Left lobe of liver (tissue), 2 donors: ENCODE measurements at regions not wholly inside any gene's neighbourhood (a gene's known extent, or its start where the extent isn't known, plus 50 kb on each side); places are given as distances from the start of the nearest gene placed in this dataset.
A peak's percentile ranks its signal among the peaks of the same experiment; 100 is the strongest.
"Not testable (repeated sequence)": the region's sequence is repeated elsewhere in the genome, so short reads cannot be mapped to it uniquely, and the experiment has no call there.

Experiments used
- ATAC-seq: fragments of 200-7000 bp; cut with Tn5 transposase; one replicate; pipeline ENCODE4 v1.9.1; 2020; ENCODE audit warnings: mild to moderate bottlenecking, moderate library complexity
- DNase-seq: peaks from one replicate; pipeline ENCODE4 v3.0.0-alpha.2; 2020; ENCODE audit warnings: low spot score
- donor health status: DM: no; HTN: no; CAD: no; lungs with moderate emphysema.
- donor health status: DM: no; HTN: yes; CAD: no.

GRCh38 chr3:61378311-61378710 lies 127.1 kb upstream of the FHIT start:
- ATAC-seq (no peak), DNase-seq (no peak)

DNA sequence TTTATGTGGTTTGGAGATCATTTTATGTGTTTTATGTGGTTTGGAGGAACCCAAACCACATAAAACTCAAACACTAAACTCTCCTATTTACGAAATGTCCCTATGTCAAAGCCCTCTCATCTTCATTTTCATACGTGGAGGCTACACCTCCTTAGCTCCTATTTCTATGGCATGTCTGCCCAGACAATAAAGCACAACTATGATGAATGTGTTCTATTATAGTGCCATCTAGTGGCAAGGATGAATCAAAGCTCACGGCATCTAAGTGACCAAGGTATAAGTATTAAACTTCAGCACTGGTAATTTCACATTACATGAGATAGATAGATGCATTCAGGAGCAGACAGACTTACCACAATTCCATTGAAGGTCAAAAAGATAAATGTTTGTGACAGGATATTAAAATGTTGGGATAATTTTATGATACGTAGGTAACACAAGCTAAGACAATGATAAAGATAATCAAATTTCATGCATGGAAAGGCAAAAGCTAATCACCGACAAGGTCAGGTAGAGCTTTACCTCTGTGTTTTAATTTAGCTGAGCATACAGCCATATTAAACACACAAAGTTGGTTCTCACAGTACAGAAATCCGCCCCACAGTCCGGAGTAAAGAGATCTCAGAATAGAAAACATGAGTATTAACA lies 130.6 kb upstream of the FHIT start:
- DNase-seq, result no peak
- peak; percentile 96 for ATAC-seq

DNA sequence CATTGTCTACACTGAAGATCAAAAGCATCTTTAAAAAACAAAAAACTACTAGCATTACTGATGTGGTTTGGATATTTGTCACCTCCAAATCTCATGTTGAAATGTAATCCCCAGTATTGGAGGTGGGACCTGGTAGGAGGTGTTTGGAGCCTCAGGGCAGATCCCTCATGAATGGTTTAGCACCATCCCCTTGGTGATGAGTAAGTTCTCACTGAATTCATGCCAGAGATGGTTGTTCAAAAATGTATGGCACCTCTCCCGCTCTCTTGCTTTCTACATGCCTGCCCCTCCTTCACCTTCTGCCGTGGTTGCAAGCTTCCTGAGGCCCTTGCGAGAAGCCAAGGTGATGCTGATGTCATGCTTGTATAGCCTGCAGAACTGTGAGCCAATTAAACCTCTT lies 136.6 kb upstream of the FHIT start:
- DNase-seq (no peak), ATAC-seq (no peak)

- not testable (repeated sequence) for ATAC-seq, DNase-seq
Measured at GRCh38 chr3:61393480-61393947, 142.3 kb upstream of the FHIT start.

DNA sequence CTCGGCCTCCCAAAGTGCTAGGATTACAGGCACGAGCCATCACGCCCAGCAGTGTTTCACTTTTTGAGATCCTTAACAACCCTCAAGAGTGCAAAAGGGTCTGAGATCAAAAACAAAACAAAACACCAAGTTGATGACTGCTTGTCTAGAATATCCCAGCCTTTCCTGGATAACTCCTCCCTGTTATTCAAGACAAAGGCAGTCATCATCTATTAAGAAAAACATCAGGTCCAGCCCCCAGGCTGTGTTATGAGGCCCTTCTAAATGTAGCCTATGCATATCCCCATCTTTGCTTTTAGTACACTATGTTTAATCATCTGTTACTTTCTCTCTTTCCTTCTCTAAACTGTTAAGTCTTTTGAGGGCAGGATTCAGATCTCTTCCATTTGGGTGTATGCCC lies 150.1 kb upstream of the FHIT start:
- no peak for ATAC-seq

GRCh38 chr3:61407397-61407796 lies 154.0 kb upstream of the PTPRG start:
- DNase-seq (no peak), ATAC-seq (no peak)

More for the DNA sequence above, 150.1 kb upstream of the FHIT start:
- DNase-seq, result no peak

DNA sequence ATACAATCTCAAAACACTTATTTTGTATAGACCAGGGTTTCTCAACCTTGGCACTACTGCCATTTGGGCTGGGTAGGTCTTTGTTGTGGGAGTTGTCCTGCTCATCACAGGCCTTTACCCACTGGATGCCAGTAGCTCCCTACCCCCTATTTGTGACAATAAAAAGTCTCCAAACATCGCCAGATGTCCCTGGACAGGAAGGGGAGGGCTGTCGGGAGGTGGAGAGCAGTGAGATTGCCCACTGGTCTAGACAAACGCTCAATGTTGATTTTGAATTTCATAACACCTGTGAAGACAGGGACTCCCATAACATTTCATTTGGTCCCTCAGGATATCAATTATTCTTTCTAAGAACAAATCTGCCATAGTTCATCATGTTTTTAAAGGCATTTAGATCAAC lies 151.7 kb upstream of the PTPRG start:
- DNase-seq (no peak), ATAC-seq (peak; percentile 70)

- not testable (repeated sequence) for ATAC-seq
Measured at GRCh38 chr3:61410358-61410757, 151.0 kb upstream of the PTPRG start.

GRCh38 chr3:61411009-61411662 lies 150.2 kb upstream of the PTPRG start:
- ATAC-seq (peak; percentile 77), DNase-seq (no peak)

More at GRCh38 chr3:61410358-61410757, 151.0 kb upstream of the PTPRG start:
- DNase-seq, result not testable (repeated sequence)

- ATAC-seq, result no peak
Measured at GRCh38 chr3:61414456-61414855, 146.9 kb upstream of the PTPRG start.

GRCh38 chr3:61415201-61415600 lies 146.2 kb upstream of the PTPRG start:
- ATAC-seq, result no peak
- DNase-seq, result no peak

More at GRCh38 chr3:61414456-61414855, 146.9 kb upstream of the PTPRG start:
- no peak for DNase-seq

GRCh38 chr3:61416618-61417017 lies 144.8 kb upstream of the PTPRG start:
- ATAC-seq (no peak), DNase-seq (no peak)

DNA sequence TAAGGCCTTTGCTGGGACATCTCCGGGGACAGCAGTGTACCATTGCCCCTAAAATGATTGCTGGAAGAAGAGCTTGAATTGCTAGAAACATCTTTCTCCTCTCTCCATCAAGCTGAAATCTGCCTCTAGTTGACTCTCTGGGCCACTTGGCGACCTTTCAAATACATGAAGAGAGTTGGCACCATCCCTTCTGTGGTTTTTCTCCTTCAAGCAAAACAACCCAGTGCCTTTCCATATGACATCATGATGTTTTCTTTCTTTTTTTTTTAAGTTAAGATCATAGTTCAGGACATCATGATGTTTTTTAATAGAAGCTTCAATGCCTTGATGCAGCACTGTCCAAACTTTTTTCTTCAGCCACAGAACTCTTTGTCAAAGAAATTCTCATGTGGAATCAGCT lies 144.0 kb upstream of the PTPRG start:
- DNase-seq (no peak), ATAC-seq (no peak)

- DNase-seq, result no peak
- no peak for ATAC-seq
Measured at GRCh38 chr3:61420136-61420759, 141.1 kb upstream of the PTPRG start.

- ATAC-seq, result peak; percentile 56
- DNase-seq, result no peak
Measured at GRCh38 chr3:61422945-61423673, 138.3 kb upstream of the PTPRG start.

DNA sequence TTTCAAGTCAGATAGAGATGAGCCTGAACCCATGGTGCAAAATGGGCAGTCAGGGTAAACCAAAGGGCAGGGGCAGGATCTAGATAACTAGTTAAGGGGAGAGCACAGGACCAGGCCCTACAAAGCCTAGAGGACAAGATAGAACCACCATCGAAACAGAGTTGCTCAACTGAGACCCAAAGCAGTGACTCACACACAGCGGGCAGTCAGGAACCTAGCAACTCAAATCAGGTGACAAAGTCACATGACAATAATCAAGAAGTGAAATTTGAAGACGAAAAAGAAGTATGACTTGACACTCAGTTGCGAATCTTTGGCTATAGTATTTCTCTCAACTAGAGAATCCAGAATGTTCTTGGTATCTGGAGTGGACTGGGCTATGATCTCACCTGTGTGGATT lies 136.0 kb upstream of the PTPRG start:
- DNase-seq (no peak), ATAC-seq (no peak)

DNA sequence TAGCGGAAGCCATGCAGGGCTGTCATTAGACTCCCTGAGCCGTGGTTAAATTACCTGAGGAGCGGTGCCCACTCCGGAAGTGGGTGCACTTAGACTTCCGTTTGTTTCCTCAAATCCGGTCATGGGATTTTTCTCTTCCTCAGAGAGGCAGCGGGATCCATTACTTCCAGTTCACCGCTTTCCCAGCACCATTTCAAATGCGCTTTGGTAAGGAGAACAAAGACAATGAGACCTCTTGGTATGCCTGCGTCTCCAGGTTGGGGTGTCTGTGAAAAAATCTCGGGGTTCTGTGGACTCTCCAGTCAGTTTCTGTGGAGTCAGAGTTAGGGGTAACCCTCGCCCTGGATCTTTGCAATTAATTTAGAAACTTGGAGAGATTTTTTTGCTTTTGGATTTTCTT lies 132.3 kb upstream of the PTPRG start:
- DNase-seq (no peak), ATAC-seq (no peak)

DNA sequence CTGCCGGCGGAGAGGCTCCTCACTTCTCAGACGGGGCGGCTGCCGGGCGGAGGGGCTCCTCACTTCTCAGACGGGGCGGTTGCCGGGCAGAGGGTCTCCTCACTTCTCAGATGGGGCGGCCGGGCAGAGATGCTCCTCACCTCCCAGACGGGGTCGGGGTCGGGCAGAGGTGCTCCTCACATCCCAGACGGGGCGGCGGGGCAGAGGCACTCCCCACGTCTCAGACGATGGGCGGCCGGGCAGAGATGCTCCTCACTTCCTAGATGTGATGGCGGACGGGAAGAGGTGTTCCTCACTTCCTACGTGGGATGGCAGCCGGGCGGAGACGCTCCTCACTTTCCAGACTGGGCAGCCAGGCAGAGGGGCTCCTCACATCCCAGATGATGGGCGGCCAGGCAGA lies 126.5 kb upstream of the PTPRG start:
- DNase-seq, ATAC-seq: not testable (repeated sequence)

DNA sequence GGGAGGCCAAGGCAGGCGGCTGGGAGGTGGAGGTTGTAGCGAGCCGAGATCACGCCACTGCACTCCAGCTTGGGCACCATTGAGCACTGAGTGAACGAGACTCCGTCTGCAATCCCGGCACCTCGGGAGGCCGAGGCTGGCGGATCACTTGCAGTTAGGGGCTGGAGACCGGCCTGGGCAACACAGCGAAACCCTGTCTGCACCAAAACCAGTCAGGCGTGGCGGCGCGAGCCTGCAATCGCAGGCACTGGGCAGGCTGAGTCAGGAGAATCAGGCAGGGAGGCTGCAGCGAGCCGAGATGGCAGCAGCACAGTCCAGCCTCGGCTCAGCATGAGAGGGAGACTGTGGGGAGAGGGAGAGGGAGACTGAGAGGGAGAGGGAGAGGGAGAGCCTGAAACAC lies 126.0 kb upstream of the PTPRG start:
- ATAC-seq, DNase-seq: not testable (repeated sequence)

- peak; percentile 90 for ATAC-seq
- DNase-seq, result no peak
Measured at GRCh38 chr3:61438253-61439121, 122.9 kb upstream of the PTPRG start.

DNA sequence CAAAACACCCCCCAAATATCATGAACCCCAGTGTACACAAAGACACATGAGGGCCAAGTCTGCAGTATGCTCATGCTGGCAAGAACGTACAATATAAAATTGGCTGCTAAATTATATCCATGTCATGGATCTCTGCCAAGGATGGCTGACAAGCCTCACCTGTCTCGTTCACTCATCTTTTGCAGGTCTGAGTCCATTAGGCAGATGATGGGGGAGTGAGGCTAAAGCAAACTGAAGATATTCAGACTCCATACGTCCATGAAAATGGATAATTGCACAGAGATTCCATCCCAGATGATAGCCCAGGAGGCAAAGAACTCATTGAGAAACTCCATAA lies 122.3 kb upstream of the PTPRG start:
- peak; percentile 61 for ATAC-seq
- no peak for DNase-seq
